Sigmoid colon (tissue), 4 donors: ENCODE measurements at regions not wholly inside any gene's neighbourhood (a gene's known extent, or its start where the extent isn't known, plus 50 kb on each side); places are given as distances from the start of the nearest gene placed in this dataset.

ENCODE experiments used
- CTCF ChIP-seq, 4 experiments: fragments of 450-650 bp in 3 of 4; fragments of 200-600 bp in 1 of 4; IDR thresholded peaks; one replicate each; pipeline ENCODE4 v1.5.1; 2016 to 2019; ENCODE audit warnings: antibody characterized with exemption in 4 of 4, mild to moderate bottlenecking in 3 of 4, moderate library complexity in 2 of 4
- EP300 ChIP-seq, 4 donors: sonication (generic); formaldehyde crosslinking; IDR thresholded peaks; one replicate each; pipeline ENCODE4 v1.6.1; 2017; ENCODE audit warnings: antibody characterized with exemption in 4 of 4
- POLR2A ChIP-seq, 2 donors: fragments of 450-650 bp; IDR thresholded peaks; one replicate each; pipeline ENCODE4 v1.6.1; 2016; ENCODE audit warnings: antibody characterized with exemption in 2 of 2, mild to moderate bottlenecking in 2 of 2, moderate library complexity in 2 of 2
- POLR2AphosphoS5 ChIP-seq, 4 donors: sonication (generic); formaldehyde crosslinking; IDR thresholded peaks; one replicate each; pipeline ENCODE4 v1.6.1; 2017; ENCODE audit warnings: antibody characterized with exemption in 4 of 4

DNA sequence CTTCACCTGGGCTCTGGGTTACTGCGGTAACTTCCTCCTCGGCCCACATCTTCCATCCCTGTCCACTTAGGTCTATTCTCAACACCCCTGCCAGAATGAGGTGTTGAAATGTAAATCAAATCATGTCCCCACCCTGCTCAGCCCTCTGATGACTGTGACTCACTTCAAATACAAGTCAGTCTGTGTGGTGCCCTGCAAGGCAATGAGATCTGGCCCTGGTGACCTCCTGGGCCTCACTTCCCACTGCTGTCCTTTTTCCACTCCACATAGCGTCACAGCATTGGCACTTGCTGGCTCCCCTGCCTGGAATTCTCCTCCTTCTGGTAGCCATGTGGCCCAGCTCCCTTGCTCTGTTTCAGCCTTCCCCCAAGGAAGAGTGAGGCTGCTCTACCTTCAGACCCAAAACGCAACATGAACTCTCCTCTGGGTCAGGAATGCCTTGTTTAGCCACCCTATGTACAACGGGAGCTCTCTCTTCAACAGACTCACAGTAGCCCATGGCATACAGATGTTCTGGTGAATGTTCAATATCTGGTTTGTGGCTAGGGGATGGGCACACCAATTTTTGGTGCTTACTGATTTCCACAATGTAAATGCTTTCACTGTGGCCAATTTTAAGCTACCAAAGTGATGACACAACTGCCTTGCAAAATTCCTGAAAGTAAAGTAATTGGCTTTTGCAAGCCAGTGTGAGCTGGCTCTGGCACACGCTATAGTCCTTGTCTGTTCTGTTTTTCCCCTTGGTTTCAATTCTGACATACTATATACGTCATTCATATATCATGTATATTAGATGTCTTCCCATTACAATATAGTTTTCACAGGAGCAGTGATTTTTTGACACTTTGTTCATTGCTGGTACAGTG, 550.3 kb upstream of the HS6ST1 start:
- TF ChIP-seq CTCF (IDR thresholded peaks at IDR 0.05): no peak
- TF ChIP-seq POLR2A (IDR thresholded peaks at IDR 0.05): no peak
- no peak for TF ChIP-seq POLR2AphosphoS5 (IDR thresholded peaks at IDR 0.05)
- TF ChIP-seq EP300 (IDR thresholded peaks at IDR 0.05): no peak
